ENCODE measurements at regions not wholly inside any gene's neighbourhood (a gene's known extent, or its start where the extent isn't known, plus 50 kb on each side); places are given as distances from the start of the nearest gene placed in this dataset.
A peak's percentile ranks its signal among the peaks of the same experiment; 100 is the strongest.

DNA sequence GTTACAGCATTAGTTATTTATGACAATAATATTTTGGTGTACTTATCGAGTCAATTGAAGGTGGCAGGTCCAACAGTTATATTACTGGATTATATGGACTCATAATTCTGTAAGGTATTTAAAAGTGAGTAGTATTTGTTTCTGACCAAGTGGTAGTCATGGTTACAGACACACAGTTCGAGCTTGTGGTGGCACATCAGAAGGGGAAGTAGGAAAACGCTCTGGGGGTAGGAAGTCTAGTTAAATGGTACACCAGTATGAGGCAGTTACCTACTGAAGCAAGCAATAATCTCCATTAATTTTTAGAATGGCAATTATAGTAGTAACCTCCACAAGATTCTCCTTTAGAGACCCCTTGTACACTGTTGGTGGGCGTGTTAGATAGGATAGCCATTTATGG is 541.2 kb downstream of the ETV1 start:
- DNase-seq (ENCODE audit: low spot score), result no peak

- no peak for DNase-seq (ENCODE audit: low spot score)
These were observed 540.0 kb downstream of the ETV1 start for GRCh38 chr7:13449460-13449859.

- no peak for DNase-seq (ENCODE audit: low spot score)
These were observed 534.4 kb downstream of the ETV1 start for GRCh38 chr7:13454916-13455592.

DNA sequence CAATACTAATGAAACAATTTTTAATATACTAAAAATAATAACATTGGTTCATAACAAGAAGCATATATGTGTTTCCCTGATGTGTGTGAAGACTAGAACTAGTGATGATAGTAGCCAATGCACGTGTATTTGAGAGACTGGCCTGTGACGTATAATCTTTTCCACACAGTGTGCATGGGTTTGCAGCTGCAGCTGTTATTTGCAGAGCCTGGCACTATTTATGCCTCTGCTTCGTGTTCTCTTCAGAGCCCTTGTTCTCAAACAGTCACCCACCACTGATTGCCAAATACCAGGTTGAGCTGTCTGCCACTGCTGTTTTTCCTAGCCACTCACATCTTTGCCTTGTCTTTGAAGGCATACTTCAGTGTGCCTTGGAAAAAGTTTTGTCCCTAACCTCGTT is 531.7 kb downstream of the ETV1 start:
- DNase-seq (ENCODE audit: low spot score), result no peak

- DNase-seq (ENCODE audit: low spot score), result no peak
These were observed 522.5 kb downstream of the ETV1 start for GRCh38 chr7:13466874-13467547.

- no peak for DNase-seq (ENCODE audit: low spot score)
These were observed 512.5 kb downstream of the ETV1 start for GRCh38 chr7:13476881-13477444.

- DNase-seq (ENCODE audit: low spot score), result no peak
These were observed 500.1 kb downstream of the ETV1 start for GRCh38 chr7:13489386-13489785.

DNA sequence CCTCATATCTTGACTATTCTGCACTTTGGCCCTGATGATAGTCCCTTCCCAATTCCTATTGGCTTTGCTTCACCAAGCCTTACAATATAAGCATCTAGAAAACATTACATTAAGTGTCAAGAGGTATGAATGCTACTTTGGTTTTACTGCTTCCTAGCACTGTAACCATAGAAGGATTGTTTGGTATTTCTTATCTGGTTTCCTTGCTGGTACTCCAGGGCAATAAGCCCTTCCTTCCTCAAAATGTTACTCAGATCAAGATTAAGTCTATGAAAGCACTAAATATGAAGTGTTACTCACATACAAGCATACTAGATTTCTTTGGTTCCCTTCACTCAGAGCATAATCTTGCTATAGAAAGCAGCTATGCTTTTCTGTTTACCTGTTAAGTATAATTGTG is 492.5 kb downstream of the ETV1 start:
- no peak for DNase-seq (ENCODE audit: low spot score)

DNA sequence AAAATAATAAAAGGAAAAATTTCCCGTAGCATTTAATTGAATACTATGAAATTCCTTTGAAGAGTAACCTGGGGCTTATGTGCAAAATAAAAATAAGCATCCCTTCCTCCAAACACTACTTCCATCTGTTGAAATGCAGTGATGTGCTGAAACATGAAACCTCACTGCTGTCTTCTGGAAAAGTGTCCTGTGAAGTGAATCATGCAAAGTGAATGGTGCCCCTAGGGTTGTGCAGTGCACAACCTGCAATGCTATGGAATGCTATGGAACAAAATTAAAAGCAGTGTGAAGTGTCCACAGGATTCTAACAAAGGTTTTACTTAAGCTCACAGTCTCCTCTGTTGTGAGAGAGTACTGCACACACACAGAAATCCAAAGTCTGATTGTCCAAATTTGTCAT is 480.9 kb downstream of the ETV1 start:
- DNase-seq (ENCODE audit: low spot score), result no peak

DNA sequence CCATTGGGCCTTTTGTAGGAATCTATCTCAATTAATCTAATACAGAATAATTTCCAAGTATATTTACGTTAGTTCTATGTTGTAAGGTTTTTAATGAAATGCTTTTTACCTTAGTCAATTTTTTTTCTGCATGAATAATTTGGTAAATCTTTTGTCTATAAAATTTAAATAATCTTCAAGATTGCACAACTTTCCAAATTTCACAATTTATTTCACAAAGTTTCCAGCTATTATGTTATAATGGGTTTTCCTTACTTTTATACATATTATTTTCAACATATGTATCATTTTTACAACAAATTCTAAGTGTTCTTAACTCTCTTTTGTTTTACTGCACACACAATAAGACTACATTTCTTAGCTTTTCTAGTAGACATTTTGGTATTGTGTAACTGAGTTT is 470.7 kb downstream of the ETV1 start:
- DNase-seq (ENCODE audit: low spot score), result no peak

GRCh38 chr7:13524076-13524475 is 465.4 kb downstream of the ETV1 start:
- DNase-seq (ENCODE audit: low spot score), result no peak

DNA sequence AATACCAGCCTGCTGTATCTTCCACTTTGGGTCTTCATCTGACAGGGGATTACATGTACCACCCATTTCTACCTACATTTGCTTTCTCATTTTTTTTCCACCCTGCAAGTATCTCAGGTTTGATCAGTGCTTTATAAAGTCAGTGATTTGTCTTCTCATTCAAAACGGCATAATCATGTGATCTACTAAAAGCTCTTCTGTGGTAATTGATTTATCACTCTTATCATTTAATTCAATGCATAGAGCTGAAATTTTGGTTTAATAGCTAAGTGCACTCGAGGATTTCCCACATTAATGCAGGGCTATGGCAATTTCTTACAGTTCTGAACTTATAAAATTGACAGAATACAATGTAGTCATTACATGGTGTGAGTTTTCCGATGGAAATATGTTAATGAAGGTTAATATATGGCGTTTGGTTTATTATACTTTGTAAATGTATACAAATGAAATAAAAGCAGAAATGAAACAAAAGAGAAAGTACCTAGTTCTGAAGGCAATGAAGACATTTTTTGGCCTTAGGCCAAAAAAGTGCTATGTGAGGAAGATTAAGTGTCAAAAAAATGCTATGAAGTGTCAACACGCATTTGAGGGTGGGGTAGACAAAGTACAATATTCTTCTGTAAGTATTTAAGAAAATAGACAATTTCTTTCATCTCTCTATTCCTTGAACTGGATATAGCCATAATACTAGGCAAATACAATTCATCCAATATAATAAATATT is 457.3 kb downstream of the ETV1 start:
- no peak for DNase-seq (ENCODE audit: low spot score)

GRCh38 chr7:13538669-13539068 is 450.8 kb downstream of the ETV1 start:
- DNase-seq (ENCODE audit: low spot score), result no peak

DNA sequence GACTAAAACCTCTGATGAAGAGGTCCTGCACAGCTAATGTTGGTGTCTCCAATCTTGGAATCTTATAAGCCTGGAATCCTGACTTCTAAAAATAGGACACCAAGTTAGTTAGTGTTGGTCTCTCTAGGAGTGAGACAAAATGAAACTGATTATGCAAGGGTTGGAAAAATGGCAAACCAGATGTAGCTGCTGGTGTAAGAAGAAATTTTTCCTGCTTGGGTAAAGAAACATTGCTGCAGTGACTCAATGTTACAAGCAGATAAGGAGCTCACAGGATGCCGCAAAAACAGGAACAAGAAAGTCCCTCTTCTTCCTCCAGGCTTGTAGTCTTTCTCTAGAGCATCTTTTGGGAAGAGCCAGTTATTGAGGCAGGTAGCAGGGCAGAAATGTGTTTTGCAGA is 449.0 kb downstream of the ETV1 start:
- no peak for DNase-seq (ENCODE audit: low spot score)

GRCh38 chr7:13541326-13541725 is 448.1 kb downstream of the ETV1 start:
- no peak for DNase-seq (ENCODE audit: low spot score)

DNA sequence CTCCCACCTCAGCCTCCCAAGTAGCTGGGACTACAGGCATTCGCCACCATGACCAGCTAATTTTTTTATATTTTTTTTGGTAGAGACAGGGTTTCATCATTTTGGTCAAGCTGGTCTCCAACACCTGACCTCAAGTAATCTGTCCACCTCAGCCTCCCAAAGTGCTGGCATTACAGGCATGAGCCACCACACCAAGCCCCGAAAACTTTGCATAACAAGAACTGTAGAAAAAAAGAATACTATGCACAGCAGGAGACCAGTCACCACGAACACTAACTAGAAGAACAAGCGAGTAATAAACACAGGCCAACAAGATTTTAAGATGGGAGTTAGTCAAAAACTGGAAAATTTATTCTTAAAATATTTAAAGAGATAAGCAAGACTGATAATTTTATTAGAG is 447.0 kb downstream of the ETV1 start:
- DNase-seq (ENCODE audit: low spot score), result no peak

DNA sequence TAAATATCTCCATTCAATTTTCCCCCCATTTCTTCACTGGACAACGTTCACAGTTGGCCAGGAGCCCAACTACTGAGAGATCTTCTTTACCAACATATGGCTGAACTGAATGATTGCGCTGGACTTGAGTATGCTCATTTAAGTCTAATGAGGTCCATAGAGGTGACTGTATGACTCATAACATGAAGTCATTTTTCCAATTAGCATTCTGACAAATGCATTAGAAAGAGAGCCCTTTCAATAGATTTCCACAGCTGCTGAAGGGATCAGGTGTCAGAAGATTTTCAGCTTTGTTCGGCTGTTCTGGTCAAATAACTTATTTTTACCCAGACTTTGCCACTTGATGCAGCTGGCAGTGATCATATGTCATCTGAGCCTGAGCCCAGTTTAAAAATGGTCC is 438.0 kb downstream of the ETV1 start:
- peak; percentile 15 for DNase-seq (ENCODE audit: low spot score)

GRCh38 chr7:13560441-13560840 is 429.0 kb downstream of the ETV1 start:
- peak; percentile 2 for DNase-seq (ENCODE audit: low spot score)

DNA sequence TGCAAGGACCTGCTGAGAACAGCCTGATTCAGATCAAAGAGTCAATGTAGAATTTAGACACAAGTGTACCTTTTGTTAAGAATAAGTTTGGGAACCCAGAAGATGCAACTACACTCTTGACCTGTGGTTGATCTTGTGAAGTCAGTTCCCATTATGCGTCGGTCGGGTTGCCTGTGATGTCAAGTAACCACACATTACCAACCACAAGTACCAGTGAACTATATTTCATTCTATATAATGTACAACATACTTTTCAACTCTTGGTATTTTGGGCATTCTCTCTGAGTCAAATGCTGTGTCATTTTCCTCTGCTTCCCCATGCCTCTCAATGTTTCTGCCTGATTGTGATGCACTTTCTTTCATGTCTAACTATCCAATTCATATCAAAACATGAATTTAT is 426.2 kb downstream of the ETV1 start:
- no peak for DNase-seq (ENCODE audit: low spot score)

DNA sequence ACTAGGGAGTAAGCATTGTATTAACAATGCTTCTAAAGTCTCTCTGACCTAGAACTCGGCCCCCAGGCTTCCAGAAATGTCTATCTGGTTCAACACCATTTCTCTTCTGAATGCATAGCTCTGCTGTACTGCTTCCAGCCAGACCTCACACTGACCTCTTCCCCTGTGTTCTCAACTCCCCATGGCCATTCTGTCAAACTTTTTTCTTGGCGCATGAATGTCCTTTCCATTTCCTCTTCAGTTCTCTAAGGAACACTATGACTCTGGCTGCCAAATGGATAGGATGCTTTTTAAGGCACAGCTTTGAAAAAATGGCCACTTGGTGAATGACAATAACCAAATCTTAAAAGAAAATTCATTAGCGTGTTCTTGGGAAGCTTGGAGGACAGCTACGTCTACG is 425.8 kb downstream of the ETV1 start:
- no peak for DNase-seq (ENCODE audit: low spot score)

GRCh38 chr7:13577566-13578145 is 411.8 kb downstream of the ETV1 start:
- no peak for DNase-seq (ENCODE audit: low spot score)

DNA sequence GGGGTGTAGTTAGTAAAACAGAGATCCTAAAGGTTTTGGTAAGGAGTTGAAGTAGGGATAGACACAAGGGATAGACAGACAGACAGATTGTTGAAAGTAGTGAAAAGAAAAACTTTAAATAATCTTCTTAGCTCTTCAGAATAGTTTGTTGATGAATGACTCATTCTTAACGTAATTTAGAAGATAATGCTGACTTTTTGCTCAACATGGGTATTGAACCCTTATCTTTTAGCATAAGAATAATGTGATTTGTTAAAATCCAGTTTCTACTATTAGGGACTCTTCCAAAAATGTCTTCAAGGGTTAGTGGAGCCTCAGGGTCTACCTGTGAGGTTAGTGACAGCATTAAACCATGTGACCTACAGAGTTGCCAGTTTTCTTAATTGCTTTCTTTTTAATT is 411.2 kb downstream of the ETV1 start:
- no peak for DNase-seq (ENCODE audit: low spot score)

GRCh38 chr7:13581097-13581496 is 408.4 kb downstream of the ETV1 start:
- DNase-seq (ENCODE audit: low spot score), result no peak
